ENCODE measurements at regions not wholly inside any gene's neighbourhood (a gene's known extent, or its start where the extent isn't known, plus 50 kb on each side); places are given as distances from the start of the nearest gene placed in this dataset.

GRCh38 chr18:29140590-29140989, 963.7 kb upstream of the CDH2 start:
- H3K4me3 ChIP-seq (ENCODE audit: low read depth in 1 of 2, low read length in 2 of 2): no peak overlapping the region
- no peaks in the 10 kb centered on the region for H3K36me3 ChIP-seq (ENCODE audit: control insufficient read depth in 1 of 2, insufficient read depth in 2 of 2, low read length in 2 of 2)
- H3K9me3 ChIP-seq (ENCODE audit: control insufficient read depth in 1 of 2, low read length in 2 of 2): no peaks in the 10 kb centered on the region
- H3K27me3 ChIP-seq (ENCODE audit: low read depth, low read length): no peaks in the 10 kb centered on the region
- no peaks in the 10 kb centered on the region for H3K4me1 ChIP-seq (ENCODE audit: control insufficient read depth in 1 of 2, insufficient read depth in 2 of 2, low read length in 2 of 2)
- H3K27ac ChIP-seq (ENCODE audit: low read length): no peak overlapping the region

DNA sequence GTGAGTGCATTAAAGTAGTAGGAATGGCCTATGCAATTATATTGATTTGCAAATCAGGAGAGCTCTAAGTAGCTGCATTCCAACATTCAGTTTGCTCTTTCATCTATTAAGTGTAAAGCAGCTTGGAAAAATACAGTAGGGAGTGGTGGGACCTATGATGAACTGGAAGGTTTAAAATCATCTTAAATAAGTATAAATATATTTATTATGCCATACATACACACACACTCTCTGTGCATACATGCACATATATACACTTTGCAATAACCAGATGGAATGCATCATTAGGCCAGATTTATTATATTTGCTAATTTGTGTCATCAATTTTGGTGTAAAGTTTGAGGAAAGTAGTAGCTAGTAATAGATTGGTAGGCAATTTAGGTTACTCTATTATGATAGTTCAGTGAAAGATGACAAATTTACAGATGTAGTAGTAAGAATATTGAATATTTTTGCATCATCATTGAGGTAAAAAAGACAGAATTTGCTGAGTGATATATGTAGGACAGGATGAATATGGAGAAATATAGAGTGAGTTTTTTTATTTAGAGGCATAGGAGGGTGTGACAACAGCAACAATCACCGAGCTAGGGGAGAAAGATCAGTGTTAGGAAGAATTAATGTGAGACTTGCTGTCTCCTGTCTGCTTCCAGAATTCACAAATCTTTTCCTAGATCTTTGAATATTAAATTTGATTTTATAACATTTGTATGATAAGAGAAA, 961.0 kb upstream of the CDH2 start:
- H3K4me1 ChIP-seq (ENCODE audit: control insufficient read depth in 1 of 2, insufficient read depth in 2 of 2, low read length in 2 of 2): no peaks in the 10 kb centered on the region
- H3K9me3 ChIP-seq (ENCODE audit: control insufficient read depth in 1 of 2, low read length in 2 of 2): no peaks in the 10 kb centered on the region
- H3K27me3 ChIP-seq (ENCODE audit: low read depth, low read length): no peaks in the 10 kb centered on the region
- no peak overlapping the region for H3K4me3 ChIP-seq (ENCODE audit: low read depth in 1 of 2, low read length in 2 of 2)
- no peak overlapping the region for H3K27ac ChIP-seq (ENCODE audit: low read length)
- H3K36me3 ChIP-seq (ENCODE audit: control insufficient read depth in 1 of 2, insufficient read depth in 2 of 2, low read length in 2 of 2): no peaks in the 10 kb centered on the region

DNA sequence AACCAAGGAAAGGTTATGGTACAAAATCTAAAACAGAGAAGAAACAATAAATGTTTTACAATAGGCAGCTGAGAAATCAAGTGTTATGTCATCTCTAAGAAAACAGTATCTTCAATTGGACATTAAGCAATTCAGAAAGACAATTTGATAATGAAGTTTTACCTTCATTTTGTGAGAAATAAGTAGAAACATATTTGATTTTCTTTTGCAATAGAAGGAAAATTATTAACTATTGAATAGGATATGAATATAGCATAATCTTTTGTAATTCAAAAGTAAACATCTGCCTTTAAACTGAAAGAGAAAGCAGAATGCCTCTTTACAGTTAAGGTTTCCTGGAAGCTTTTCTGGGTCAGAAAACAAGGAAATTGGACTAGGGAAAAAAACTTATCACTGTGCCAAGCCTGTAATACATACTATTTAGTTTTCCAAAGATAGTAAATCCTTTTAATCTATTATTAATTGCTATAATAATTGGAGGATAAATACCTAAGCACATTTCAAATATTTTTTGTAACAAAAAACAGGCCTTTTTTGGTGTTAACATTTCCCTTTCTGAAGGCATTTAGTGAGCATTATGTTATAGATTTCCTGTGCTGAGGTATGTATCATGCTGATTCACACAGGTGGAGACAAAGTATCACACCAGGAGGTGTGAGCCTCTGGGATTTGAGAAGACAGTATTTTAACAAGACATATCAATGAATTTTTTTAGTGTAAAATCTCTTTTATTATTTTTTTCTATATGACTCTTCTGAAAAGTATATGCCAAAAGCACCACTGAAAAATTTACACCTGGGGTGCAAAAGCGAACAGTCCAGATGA, 947.0 kb upstream of the CDH2 start:
- Histone ChIP-seq H3K4me1 (ENCODE audit: control insufficient read depth in 1 of 2, insufficient read depth in 2 of 2, low read length in 2 of 2) (no peaks in the 10 kb centered on the region), H3K27me3 (ENCODE audit: low read depth, low read length) (no peaks in the 10 kb centered on the region), H3K9me3 (ENCODE audit: control insufficient read depth in 1 of 2, low read length in 2 of 2) (no peaks in the 10 kb centered on the region), H3K27ac (ENCODE audit: low read length) (no peak overlapping the region), H3K36me3 (ENCODE audit: control insufficient read depth in 1 of 2, insufficient read depth in 2 of 2, low read length in 2 of 2) (no peaks in the 10 kb centered on the region), H3K4me3 (ENCODE audit: low read depth in 1 of 2, low read length in 2 of 2) (no peak overlapping the region)

DNA sequence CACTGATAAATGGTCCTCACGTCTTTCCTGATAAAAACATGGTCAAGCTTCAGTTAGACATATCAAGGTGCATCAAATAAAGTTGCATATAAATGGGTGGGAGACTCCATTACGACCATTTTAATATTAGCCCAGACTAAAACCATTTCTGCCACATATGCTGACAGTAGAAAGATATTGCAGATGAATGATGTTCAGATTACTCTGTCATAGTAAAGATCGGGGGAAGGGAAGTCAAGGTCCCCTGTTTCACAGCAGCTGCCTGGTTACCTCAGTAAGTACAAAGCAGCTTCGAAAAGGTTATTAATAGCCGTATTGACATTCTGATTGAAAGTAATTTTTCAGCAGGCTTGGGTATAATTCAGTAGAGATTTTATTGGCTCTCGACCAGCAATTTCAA, 927.7 kb upstream of the CDH2 start:
- H3K27ac ChIP-seq (ENCODE audit: low read length): no peak overlapping the region
- no peak overlapping the region for H3K4me3 ChIP-seq (ENCODE audit: low read depth in 1 of 2, low read length in 2 of 2)
- no peaks in the 10 kb centered on the region for H3K36me3 ChIP-seq (ENCODE audit: control insufficient read depth in 1 of 2, insufficient read depth in 2 of 2, low read length in 2 of 2)
- H3K27me3 ChIP-seq (ENCODE audit: low read depth, low read length): no peaks in the 10 kb centered on the region
- H3K4me1 ChIP-seq (ENCODE audit: control insufficient read depth in 1 of 2, insufficient read depth in 2 of 2, low read length in 2 of 2): no peaks in the 10 kb centered on the region
- no peaks in the 10 kb centered on the region for H3K9me3 ChIP-seq (ENCODE audit: control insufficient read depth in 1 of 2, low read length in 2 of 2)

GRCh38 chr18:29104227-29104626, 927.3 kb upstream of the CDH2 start:
- Histone ChIP-seq H3K27ac (ENCODE audit: low read length) (no peak overlapping the region), H3K27me3 (ENCODE audit: low read depth, low read length) (no peaks in the 10 kb centered on the region), H3K4me1 (ENCODE audit: control insufficient read depth in 1 of 2, insufficient read depth in 2 of 2, low read length in 2 of 2) (no peaks in the 10 kb centered on the region), H3K36me3 (ENCODE audit: control insufficient read depth in 1 of 2, insufficient read depth in 2 of 2, low read length in 2 of 2) (no peaks in the 10 kb centered on the region), H3K4me3 (ENCODE audit: low read depth in 1 of 2, low read length in 2 of 2) (no peak overlapping the region), H3K9me3 (ENCODE audit: control insufficient read depth in 1 of 2, low read length in 2 of 2) (no peaks in the 10 kb centered on the region)

DNA sequence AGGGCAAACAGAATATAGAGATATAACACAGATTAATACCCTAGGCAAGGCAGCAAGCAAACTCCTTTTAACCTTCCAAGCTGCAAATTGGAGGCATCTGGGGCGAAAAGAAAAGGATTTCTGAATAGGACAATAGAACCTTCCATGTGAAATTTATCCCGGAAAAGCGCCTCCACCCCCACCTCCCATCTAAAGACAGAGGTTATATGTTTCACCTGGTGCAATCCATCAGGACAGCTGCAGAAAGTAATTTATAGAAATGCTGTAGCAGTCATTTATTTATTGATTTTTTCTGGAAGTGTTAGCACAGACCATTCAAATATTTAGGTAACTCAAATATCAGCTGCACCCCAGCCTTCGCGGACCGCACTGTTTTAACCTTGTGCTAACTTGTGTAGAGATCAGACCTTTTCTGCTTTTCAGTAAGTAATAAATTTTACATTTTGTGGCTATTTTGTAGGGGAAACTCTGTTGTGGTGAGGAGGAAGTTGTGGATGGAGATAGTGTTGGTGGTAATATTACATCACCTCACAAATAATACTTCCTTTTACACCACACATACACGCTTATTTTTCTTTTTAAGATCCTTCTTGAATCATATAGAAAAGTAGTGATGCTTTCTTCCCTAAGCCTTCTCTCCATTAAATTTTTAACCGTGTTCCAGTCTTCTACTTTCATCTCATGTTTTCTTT, 919.3 kb upstream of the CDH2 start:
- Histone ChIP-seq H3K4me1 (ENCODE audit: control insufficient read depth in 1 of 2, insufficient read depth in 2 of 2, low read length in 2 of 2) (no peaks in the 10 kb centered on the region), H3K27ac (ENCODE audit: low read length) (no peak overlapping the region), H3K9me3 (ENCODE audit: control insufficient read depth in 1 of 2, low read length in 2 of 2) (no peaks in the 10 kb centered on the region), H3K36me3 (ENCODE audit: control insufficient read depth in 1 of 2, insufficient read depth in 2 of 2, low read length in 2 of 2) (no peaks in the 10 kb centered on the region), H3K4me3 (ENCODE audit: low read depth in 1 of 2, low read length in 2 of 2) (no peak overlapping the region), H3K27me3 (ENCODE audit: low read depth, low read length) (no peaks in the 10 kb centered on the region)

DNA sequence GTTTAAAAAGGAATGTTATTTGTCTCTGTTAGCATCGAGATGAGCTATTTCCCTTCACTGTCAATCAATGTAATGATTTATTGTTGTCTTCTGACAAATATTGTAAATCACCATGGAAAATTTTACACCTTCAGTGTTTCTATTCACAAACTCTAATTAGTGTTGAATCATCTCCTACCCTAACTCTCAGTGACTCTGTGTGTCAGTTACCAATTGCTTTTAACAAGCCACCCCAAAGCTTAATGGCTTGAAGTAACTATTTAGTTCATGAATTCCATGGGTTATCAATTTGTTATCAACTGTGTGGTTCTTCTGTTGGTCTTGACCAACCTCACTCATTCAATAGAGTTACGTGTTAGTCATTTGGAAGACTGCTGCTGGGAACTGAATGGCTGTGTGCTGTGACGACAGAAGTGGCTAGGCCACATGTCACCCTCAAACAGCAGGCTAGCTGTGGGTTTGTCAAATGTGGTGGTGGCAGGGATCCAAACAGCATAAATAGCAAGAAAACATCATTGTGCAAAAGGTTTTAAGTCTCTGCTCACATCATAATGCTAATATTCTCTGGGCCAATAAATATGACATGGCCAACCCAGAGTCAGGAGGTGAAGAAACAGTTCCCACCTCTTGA, 910.8 kb upstream of the CDH2 start:
- H3K36me3 ChIP-seq (ENCODE audit: control insufficient read depth in 1 of 2, insufficient read depth in 2 of 2, low read length in 2 of 2): no peaks in the 10 kb centered on the region
- H3K27me3 ChIP-seq (ENCODE audit: low read depth, low read length): no peaks in the 10 kb centered on the region
- H3K4me3 ChIP-seq (ENCODE audit: low read depth in 1 of 2, low read length in 2 of 2): no peak overlapping the region
- no peaks in the 10 kb centered on the region for H3K9me3 ChIP-seq (ENCODE audit: control insufficient read depth in 1 of 2, low read length in 2 of 2)
- no peaks in the 10 kb centered on the region for H3K4me1 ChIP-seq (ENCODE audit: control insufficient read depth in 1 of 2, insufficient read depth in 2 of 2, low read length in 2 of 2)
- no peak overlapping the region for H3K27ac ChIP-seq (ENCODE audit: low read length)

- no peaks in the 10 kb centered on the region for H3K9me3 ChIP-seq (ENCODE audit: control insufficient read depth in 1 of 2, low read length in 2 of 2)
- H3K27ac ChIP-seq (ENCODE audit: low read length): no peak overlapping the region
- H3K4me3 ChIP-seq (ENCODE audit: low read depth in 1 of 2, low read length in 2 of 2): no peak overlapping the region
- H3K27me3 ChIP-seq (ENCODE audit: low read depth, low read length): no peaks in the 10 kb centered on the region
- H3K36me3 ChIP-seq (ENCODE audit: control insufficient read depth in 1 of 2, insufficient read depth in 2 of 2, low read length in 2 of 2): no peaks in the 10 kb centered on the region
- no peaks in the 10 kb centered on the region for H3K4me1 ChIP-seq (ENCODE audit: control insufficient read depth in 1 of 2, insufficient read depth in 2 of 2, low read length in 2 of 2)
Measured at GRCh38 chr18:29084120-29084519, 907.2 kb upstream of the CDH2 start.

DNA sequence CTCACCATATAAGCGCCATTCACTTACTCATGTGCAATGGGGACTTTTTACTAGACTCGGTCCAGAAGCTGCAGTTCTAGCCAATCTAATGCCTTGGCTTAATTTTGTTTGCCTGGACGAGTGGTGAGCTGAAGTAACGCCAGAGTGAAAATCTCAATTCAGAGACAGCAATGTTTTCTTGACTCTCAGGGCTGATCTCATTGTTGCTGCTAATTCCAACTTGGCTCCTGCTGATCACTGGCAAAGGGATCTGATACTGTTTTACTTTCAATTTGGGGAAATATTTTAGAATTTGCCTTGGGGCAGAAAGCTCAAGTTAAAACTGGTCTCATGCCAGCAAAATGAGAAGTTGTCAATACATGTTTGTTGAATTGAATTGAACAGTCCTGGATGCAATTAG, 906.6 kb upstream of the CDH2 start:
- Histone ChIP-seq H3K4me3 (ENCODE audit: low read depth in 1 of 2, low read length in 2 of 2) (no peak overlapping the region), H3K27me3 (ENCODE audit: low read depth, low read length) (no peaks in the 10 kb centered on the region), H3K36me3 (ENCODE audit: control insufficient read depth in 1 of 2, insufficient read depth in 2 of 2, low read length in 2 of 2) (no peaks in the 10 kb centered on the region), H3K27ac (ENCODE audit: low read length) (no peak overlapping the region), H3K4me1 (ENCODE audit: control insufficient read depth in 1 of 2, insufficient read depth in 2 of 2, low read length in 2 of 2) (no peaks in the 10 kb centered on the region), H3K9me3 (ENCODE audit: control insufficient read depth in 1 of 2, low read length in 2 of 2) (no peaks in the 10 kb centered on the region)

- Histone ChIP-seq H3K4me3 (ENCODE audit: low read depth in 1 of 2, low read length in 2 of 2) (no peak overlapping the region), H3K27me3 (ENCODE audit: low read depth, low read length) (no peaks in the 10 kb centered on the region), H3K4me1 (ENCODE audit: control insufficient read depth in 1 of 2, insufficient read depth in 2 of 2, low read length in 2 of 2) (no peaks in the 10 kb centered on the region), H3K27ac (ENCODE audit: low read length) (no peak overlapping the region), H3K36me3 (ENCODE audit: control insufficient read depth in 1 of 2, insufficient read depth in 2 of 2, low read length in 2 of 2) (no peaks in the 10 kb centered on the region), H3K9me3 (ENCODE audit: control insufficient read depth in 1 of 2, low read length in 2 of 2) (no peaks in the 10 kb centered on the region)
Measured at GRCh38 chr18:29080946-29081345, 904.0 kb upstream of the CDH2 start.

GRCh38 chr18:29078273-29078672, 901.3 kb upstream of the CDH2 start:
- Histone ChIP-seq H3K4me3 (ENCODE audit: low read depth in 1 of 2, low read length in 2 of 2) (no peak overlapping the region), H3K4me1 (ENCODE audit: control insufficient read depth in 1 of 2, insufficient read depth in 2 of 2, low read length in 2 of 2) (no peaks in the 10 kb centered on the region), H3K36me3 (ENCODE audit: control insufficient read depth in 1 of 2, insufficient read depth in 2 of 2, low read length in 2 of 2) (no peaks in the 10 kb centered on the region), H3K27ac (ENCODE audit: low read length) (no peak overlapping the region), H3K9me3 (ENCODE audit: control insufficient read depth in 1 of 2, low read length in 2 of 2) (no peaks in the 10 kb centered on the region), H3K27me3 (ENCODE audit: low read depth, low read length) (no peaks in the 10 kb centered on the region)

Measured in muscle layer of duodenum (tissue), 2 donors.